HepG2 (cell line): ENCODE measurements at regions not wholly inside any gene's neighbourhood (a gene's known extent, or its start where the extent isn't known, plus 50 kb on each side); places are given as distances from the start of the nearest gene placed in this dataset.
A peak's percentile ranks its signal among the peaks of the same experiment; 100 is the strongest.

Experiments
- ATAC-seq: fragments of 200-7000 bp; cut with Tn5 transposase; 3 replicates; pipeline ENCODE4 v1.9.1; 2020; ENCODE audit warnings: mild to moderate bottlenecking, moderate library complexity
- BruUV-seq: library from RNA; stranded (reverse); fragments of 400-500 nt; replicated peaks from 2 replicates; lab custom pipeline; 2021; lab: Mats Ljungman, UMichigan
- CTCF ChIA-PET: fragments of 300-600 bp; formaldehyde crosslinking; extraction: SDS; loops from one replicate; lab custom pipeline; 2021; ENCODE audit warnings: low total read pairs, inconsistent platforms, low intra/inter-chr PET ratio; lab: Yijun Ruan, JAX
- POLR2A ChIA-PET: fragments of 350-600 bp; sonication (Branson Sonifier 250); formaldehyde crosslinking; loops from one replicate; lab custom pipeline; 2020; ENCODE audit warnings: antibody characterized with exemption, inconsistent platforms; lab: Yijun Ruan, JAX
- DNase-seq: peaks from one replicate; pipeline ENCODE4 v3.0.0-alpha.2; 2015; ENCODE audit warnings: low spot score
- FAIRE-seq: peaks from 3 replicates; lab custom pipeline; 2011; peaks lifted over from hg19 to GRCh38; lab: Jason Lieb, UNC
- H2AFZ ChIP-seq: one replicate; pipeline ENCODE4 v1.6.1; 2011; ENCODE audit warnings: low read length, inconsistent platforms
- H3K27ac ChIP-seq: fragments of 300-600 bp; 3 replicates; pipeline ENCODE4 v1.8.0; 2011; ENCODE audit warnings: mixed run types, mild to moderate bottlenecking, mixed read lengths, low read length, inconsistent platforms; ENCODE audit not compliant: insufficient read depth; ENCODE audit errors: extremely low read length
- H3K27me3 ChIP-seq, 2 experiments: fragments of 200-600 bp in 1 of 2; 2 replicates in 1 of 2; 3 replicates in 1 of 2; pipeline versions ENCODE4 v1.6.0 to v1.8.0; 2011; ENCODE audit warnings: low read length in 2 of 2, mild to moderate bottlenecking in 2 of 2, moderate library complexity in 2 of 2, inconsistent platforms in 1 of 2; ENCODE audit not compliant: insufficient read depth in 2 of 2, control insufficient read depth in 1 of 2
- H3K36me3 ChIP-seq, 2 experiments: fragments of 200-600 bp in 1 of 2; replicated peaks in 1 of 2; 2 replicates in 1 of 2; 3 replicates in 1 of 2; pipeline versions ENCODE4 v1.5.1 to v1.8.0; 2011; ENCODE audit warnings: low read length in 2 of 2, inconsistent platforms in 1 of 2; ENCODE audit not compliant: insufficient read depth in 2 of 2, control insufficient read depth in 1 of 2
- H3K4me1 ChIP-seq: 2 replicates; pipeline ENCODE4 v1.5.1; 2012; ENCODE audit warnings: low read length, inconsistent platforms; ENCODE audit not compliant: insufficient read depth
- H3K4me2 ChIP-seq: 2 replicates; pipeline ENCODE4 v1.6.0; 2011; ENCODE audit warnings: low read depth, low read length, inconsistent platforms
- H3K4me3 ChIP-seq, 3 experiments: fragments of 200-600 bp in 1 of 3; sonication (generic), shearing (Covaris generic) in 1 of 3; replicated peaks in 1 of 3; 2 replicates each; pipeline ENCODE4 v1.5.1; 2011 to 2016; ENCODE audit warnings: low read length in 3 of 3, inconsistent platforms in 2 of 3, low read depth in 2 of 3, mild to moderate bottlenecking in 2 of 3, control low read depth in 1 of 3, mixed read lengths in 1 of 3; ENCODE audit not compliant: insufficient read depth in 1 of 3
- H3K79me2 ChIP-seq: one replicate; pipeline ENCODE4 v1.6.1; 2011; ENCODE audit warnings: low read length, inconsistent platforms; ENCODE audit not compliant: insufficient read depth
- H3K9ac ChIP-seq: 2 replicates; pipeline ENCODE4 v1.6.0; 2011; ENCODE audit warnings: mild to moderate bottlenecking, low read depth, low read length, inconsistent platforms; ENCODE audit not compliant: insufficient read depth
- H3K9me3 ChIP-seq: 2 replicates; pipeline ENCODE4 v1.5.1; 2012; ENCODE audit warnings: mild to moderate bottlenecking, low read length
- H4K20me1 ChIP-seq: 2 replicates; pipeline ENCODE4 v1.6.0; 2011; ENCODE audit warnings: inconsistent platforms, mild to moderate bottlenecking, low read length, moderate library complexity; ENCODE audit not compliant: insufficient read depth
- CHCHD3 ChIP-seq: sonication (generic); formaldehyde crosslinking; IDR thresholded peaks from 2 replicates; pipeline ENCODE4 v1.8.0; 2022; ENCODE audit warnings: mild to moderate bottlenecking, missing genetic modification reagents, moderate library complexity
- HNRNPLL ChIP-seq: fragments of 200-400 bp; formaldehyde crosslinking; IDR thresholded peaks from 2 replicates; pipeline ENCODE4 v1.6.1; 2017; ENCODE audit warnings: mild to moderate bottlenecking, low read depth, low read length; ENCODE audit not compliant: poor library complexity, severe bottlenecking
- SALL2 ChIP-seq: sonication (generic); formaldehyde crosslinking; IDR thresholded peaks from 2 replicates; pipeline ENCODE4 v1.8.1; 2023; ENCODE audit warnings: mild to moderate bottlenecking, missing genetic modification reagents, inconsistent platforms
- U2AF2 ChIP-seq: fragments of 200-400 bp; formaldehyde crosslinking; IDR thresholded peaks from 2 replicates; pipeline ENCODE4 v1.6.1; 2017; ENCODE audit warnings: low read depth, mild to moderate bottlenecking, low read length
- XBP1 ChIP-seq: sonication (generic); formaldehyde crosslinking; IDR thresholded peaks from 2 replicates; pipeline ENCODE4 v1.5.0; 2020; ENCODE audit warnings: missing genetic modification reagents
- ZBTB21 ChIP-seq: sonication (generic); formaldehyde crosslinking; IDR thresholded peaks from 2 replicates; pipeline ENCODE4 v1.4.0; 2020; ENCODE audit warnings: missing genetic modification reagents
- WGBS: methylation state at CpG from one replicate; pipeline ENCODE4 v1.1.6; 2017; ENCODE audit warnings: low lambda C conversion rate; 5-methylcytosine and 5-hydroxymethylcytosine counted together
- in situ Hi-C: cut with HindIII; loops from 2 replicates; pipeline ENCODE4 v1.10.0; 2017; ENCODE audit warnings: low pct_unique_long_range_greater_than_20kb; ENCODE audit not compliant: extremely low pct_ligation_motif_present
- intact Hi-C: fragments of 100-400 bp; cut with micrococcal nuclease; formaldehyde crosslinking; loops from one replicate; pipeline ENCODE4 v1.10.0; 2022; ENCODE audit not compliant: unreplicated experiment
- TF ChIP-seq, protein P1 (sequence below): sonication (generic); formaldehyde crosslinking; IDR thresholded peaks from 2 replicates; pipeline ENCODE4 v1.5.0; 2020; ENCODE audit warnings: mild to moderate bottlenecking, missing genetic modification reagents, moderate library complexity
- TF ChIP-seq, protein P2 (sequence below): sonication (generic); IDR thresholded peaks from 2 replicates; pipeline ENCODE4 v1.6.1; 2016; ENCODE audit warnings: low read depth, borderline replicate concordance
- TF ChIP-seq, protein P3 (sequence below): sonication (generic); formaldehyde crosslinking; IDR thresholded peaks from 2 replicates; pipeline ENCODE4 v1.4.0; 2020; ENCODE audit warnings: low read depth, missing genetic modification reagents
- TF ChIP-seq, protein P4 (sequence below): IDR thresholded peaks from 2 replicates; pipeline ENCODE4 v1.6.1; 2012; ENCODE audit warnings: inconsistent platforms

DNA sequence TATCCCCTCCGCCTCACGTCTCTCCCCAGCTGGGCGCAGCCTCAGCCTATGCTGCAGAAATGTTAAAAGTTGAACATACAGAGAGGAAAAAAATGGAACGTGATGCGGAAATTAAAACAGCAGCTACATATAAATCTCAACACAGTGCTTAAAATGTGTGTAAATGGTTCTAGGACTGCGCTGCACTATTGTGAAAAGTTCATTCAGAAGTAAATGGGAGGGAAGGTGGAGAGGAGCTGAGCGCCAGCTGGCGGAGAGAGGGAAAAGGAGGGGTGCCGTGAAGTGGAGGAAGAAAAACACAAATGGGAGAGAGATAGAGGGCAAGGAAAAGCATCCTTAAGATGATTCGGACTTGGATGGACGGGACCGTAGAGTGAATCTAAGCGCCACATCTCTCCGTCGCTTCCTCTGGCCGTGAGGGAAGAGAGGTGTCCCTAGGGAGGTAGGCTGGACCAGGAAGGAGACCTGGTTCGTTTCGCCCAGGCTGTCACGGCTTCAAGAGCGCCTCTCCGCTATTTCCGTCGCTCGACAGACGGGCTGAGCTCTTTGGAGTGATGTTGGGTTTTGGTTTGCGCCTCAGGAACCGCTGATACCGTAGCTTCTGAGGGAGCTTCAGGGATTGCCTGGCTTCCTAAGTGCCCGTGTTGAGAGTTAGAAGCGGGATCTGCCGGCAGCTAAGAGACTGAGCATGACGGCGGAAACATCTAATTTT, 113.7 kb downstream of the TRIM27 start (continued):
- TF ChIP-seq, protein P1, sequence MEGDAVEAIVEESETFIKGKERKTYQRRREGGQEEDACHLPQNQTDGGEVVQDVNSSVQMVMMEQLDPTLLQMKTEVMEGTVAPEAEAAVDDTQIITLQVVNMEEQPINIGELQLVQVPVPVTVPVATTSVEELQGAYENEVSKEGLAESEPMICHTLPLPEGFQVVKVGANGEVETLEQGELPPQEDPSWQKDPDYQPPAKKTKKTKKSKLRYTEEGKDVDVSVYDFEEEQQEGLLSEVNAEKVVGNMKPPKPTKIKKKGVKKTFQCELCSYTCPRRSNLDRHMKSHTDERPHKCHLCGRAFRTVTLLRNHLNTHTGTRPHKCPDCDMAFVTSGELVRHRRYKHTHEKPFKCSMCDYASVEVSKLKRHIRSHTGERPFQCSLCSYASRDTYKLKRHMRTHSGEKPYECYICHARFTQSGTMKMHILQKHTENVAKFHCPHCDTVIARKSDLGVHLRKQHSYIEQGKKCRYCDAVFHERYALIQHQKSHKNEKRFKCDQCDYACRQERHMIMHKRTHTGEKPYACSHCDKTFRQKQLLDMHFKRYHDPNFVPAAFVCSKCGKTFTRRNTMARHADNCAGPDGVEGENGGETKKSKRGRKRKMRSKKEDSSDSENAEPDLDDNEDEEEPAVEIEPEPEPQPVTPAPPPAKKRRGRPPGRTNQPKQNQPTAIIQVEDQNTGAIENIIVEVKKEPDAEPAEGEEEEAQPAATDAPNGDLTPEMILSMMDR (CRISPR knock-in tag), result peak; percentile 53
- peak; percentile 96 for TF ChIP-seq HNRNPLL
- TF ChIP-seq U2AF2, result no peak

DNA sequence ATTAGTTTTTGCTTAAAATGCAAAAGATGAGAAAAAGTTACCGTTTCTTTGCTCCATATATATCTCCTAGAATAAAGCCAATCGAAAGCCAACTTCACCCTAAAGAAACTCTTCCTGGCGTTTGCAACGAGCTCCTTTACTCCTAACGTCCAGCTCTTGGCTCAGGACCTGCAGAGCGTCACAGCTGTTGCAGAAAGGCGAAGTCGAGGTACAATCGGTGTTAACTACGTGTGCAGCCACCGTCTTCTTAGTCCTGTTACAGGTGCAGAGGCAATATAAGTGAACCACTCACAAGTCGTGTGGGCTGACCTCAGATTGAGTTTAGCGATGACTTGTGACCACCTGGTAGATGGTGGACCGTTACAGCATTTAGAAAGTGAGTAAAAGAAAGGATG, 113.1 kb downstream of the TRIM27 start:
- TF ChIP-seq, protein P2, sequence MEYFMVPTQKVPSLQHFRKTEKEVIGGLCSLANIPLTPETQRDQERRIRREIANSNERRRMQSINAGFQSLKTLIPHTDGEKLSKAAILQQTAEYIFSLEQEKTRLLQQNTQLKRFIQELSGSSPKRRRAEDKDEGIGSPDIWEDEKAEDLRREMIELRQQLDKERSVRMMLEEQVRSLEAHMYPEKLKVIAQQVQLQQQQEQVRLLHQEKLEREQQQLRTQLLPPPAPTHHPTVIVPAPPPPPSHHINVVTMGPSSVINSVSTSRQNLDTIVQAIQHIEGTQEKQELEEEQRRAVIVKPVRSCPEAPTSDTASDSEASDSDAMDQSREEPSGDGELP, result peak; percentile 29; the same call in 1 of the 2 replicates
- TF ChIP-seq, protein P3, sequence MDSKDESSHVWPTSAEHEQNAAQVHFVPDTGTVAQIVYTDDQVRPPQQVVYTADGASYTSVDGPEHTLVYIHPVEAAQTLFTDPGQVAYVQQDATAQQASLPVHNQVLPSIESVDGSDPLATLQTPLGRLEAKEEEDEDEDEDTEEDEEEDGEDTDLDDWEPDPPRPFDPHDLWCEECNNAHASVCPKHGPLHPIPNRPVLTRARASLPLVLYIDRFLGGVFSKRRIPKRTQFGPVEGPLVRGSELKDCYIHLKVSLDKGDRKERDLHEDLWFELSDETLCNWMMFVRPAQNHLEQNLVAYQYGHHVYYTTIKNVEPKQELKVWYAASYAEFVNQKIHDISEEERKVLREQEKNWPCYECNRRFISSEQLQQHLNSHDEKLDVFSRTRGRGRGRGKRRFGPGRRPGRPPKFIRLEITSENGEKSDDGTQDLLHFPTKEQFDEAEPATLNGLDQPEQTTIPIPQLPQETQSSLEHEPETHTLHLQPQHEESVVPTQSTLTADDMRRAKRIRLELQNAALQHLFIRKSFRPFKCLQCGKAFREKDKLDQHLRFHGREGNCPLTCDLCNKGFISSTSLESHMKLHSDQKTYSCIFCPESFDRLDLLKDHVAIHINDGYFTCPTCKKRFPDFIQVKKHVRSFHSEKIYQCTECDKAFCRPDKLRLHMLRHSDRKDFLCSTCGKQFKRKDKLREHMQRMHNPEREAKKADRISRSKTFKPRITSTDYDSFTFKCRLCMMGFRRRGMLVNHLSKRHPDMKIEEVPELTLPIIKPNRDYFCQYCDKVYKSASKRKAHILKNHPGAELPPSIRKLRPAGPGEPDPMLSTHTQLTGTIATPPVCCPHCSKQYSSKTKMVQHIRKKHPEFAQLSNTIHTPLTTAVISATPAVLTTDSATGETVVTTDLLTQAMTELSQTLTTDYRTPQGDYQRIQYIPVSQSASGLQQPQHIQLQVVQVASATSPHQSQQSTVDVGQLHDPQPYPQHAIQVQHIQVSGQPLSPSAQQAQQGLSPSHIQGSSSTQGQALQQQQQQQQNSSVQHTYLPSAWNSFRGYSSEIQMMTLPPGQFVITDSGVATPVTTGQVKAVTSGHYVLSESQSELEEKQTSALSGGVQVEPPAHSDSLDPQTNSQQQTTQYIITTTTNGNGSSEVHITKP (CRISPR knock-in tag), result no peak
- TF ChIP-seq, protein P4, sequence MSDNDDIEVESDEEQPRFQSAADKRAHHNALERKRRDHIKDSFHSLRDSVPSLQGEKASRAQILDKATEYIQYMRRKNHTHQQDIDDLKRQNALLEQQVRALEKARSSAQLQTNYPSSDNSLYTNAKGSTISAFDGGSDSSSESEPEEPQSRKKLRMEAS, result 0 out of 2 replicates have a peak, but pooled peaks have one; percentile 9
- TF ChIP-seq ZBTB21 (CRISPR knock-in tag) (no peak), SALL2 (no peak), XBP1 (CRISPR knock-in tag) (no peak), CHCHD3 (no peak)
- Histone ChIP-seq H3K4me3 (peak overlapping the region; percentile 55 to 71 (median 58)), H2AFZ (no peak overlapping the region), H3K9me3 (no peaks in the 10 kb centered on the region), H3K4me1 (peaks cover 63% of the 10 kb centered on the region), H3K9ac (peak overlapping the region; percentile 23; the same call in 1 of the 2 replicates), H3K36me3 (no peaks in the 10 kb centered on the region), H3K27ac (no peak overlapping the region), H3K4me2 (peak overlapping the region; percentile 88), H4K20me1 (no peaks in the 10 kb centered on the region), H3K79me2 (no peaks in the 10 kb centered on the region), H3K27me3 (peaks cover 9 to 47% of the 10 kb centered on the region in 2 experiments)
- ChIA-PET POLR2A (interaction anchor here (1.3 to 2.1 kb wide), 3 partner anchors 15 to 114 kb away, joined by 5 read pairs; partner anchors contain the start of gene TRIM27), CTCF (no interaction called here)
- in situ Hi-C loops (no loop called here), intact Hi-C loops (loop anchor here (2.0 kb wide), 1 partner anchor 26 kb away; no protein-coding TSS in a partner anchor)
- 1% methylated on average over 14 of the region's 14 CpGs for WGBS
- FAIRE-seq (no peak), ATAC-seq (peak; percentile 41), DNase-seq (no peak)
- no TSS peak for BruUV-seq
